Endothelial cell of umbilical vein (primary cell): ENCODE measurements at regions not wholly inside any gene's neighbourhood (a gene's known extent, or its start where the extent isn't known, plus 50 kb on each side); places are given as distances from the start of the nearest gene placed in this dataset.

Experiments
- BruUV-seq: library from RNA; stranded (reverse); fragments of 400-500 nt; replicated peaks from 2 replicates; lab custom pipeline; 2021; lab: Mats Ljungman, UMichigan
- CTCF ChIA-PET: fragments of 300-600, 350-600 bp; sonication (Branson Sonifier 250); formaldehyde crosslinking; loops from one replicate; lab custom pipeline; 2021; ENCODE audit warnings: antibody characterized with exemption, inconsistent platforms; lab: Charles Lee
- POLR2A ChIA-PET: fragments of 300-600, 350-600 bp; sonication (Branson Sonifier 250); formaldehyde crosslinking; loops from one replicate; lab custom pipeline; 2021; ENCODE audit warnings: antibody characterized with exemption, inconsistent platforms; lab: Charles Lee
- DNase-seq: peaks from one replicate; pipeline ENCODE4 v3.0.0-alpha.2; 2011; ENCODE audit warnings: low read depth, low spot score
- FAIRE-seq: peaks from 2 replicates; lab custom pipeline; 2011; peaks lifted over from hg19 to GRCh38; lab: Jason Lieb, UNC
- H2AFZ ChIP-seq: 2 replicates; pipeline ENCODE4 v1.6.0; 2012; ENCODE audit warnings: low read depth, low read length, control low read depth, inconsistent platforms
- H3K27ac ChIP-seq: 2 replicates; pipeline ENCODE4 v1.5.1; 2011; ENCODE audit warnings: low read depth, mild to moderate bottlenecking, control low read depth, low read length, moderate library complexity; ENCODE audit not compliant: insufficient read depth
- H3K27me3 ChIP-seq, 2 experiments: 2 replicates each; pipeline versions ENCODE4 v1.6.0 to v1.6.1; 2011; ENCODE audit warnings: low read length in 2 of 2, mixed read lengths in 1 of 2; ENCODE audit not compliant: control insufficient read depth in 2 of 2, insufficient read depth in 2 of 2
- H3K36me3 ChIP-seq, 2 experiments: 2 replicates in 1 of 2; 3 replicates in 1 of 2; pipeline ENCODE4 v1.5.1; 2011; ENCODE audit warnings: low read length in 2 of 2, mild to moderate bottlenecking in 1 of 2, moderate library complexity in 1 of 2; ENCODE audit not compliant: control insufficient read depth in 2 of 2, insufficient read depth in 2 of 2; ENCODE audit errors: extremely low read depth in 1 of 2
- H3K4me1 ChIP-seq: 3 replicates; pipeline ENCODE4 v1.5.1; 2011; ENCODE audit warnings: mild to moderate bottlenecking, low read length; ENCODE audit not compliant: control insufficient read depth, insufficient read depth; ENCODE audit errors: extremely low read depth
- H3K4me2 ChIP-seq: 2 replicates; pipeline ENCODE4 v1.6.1; 2011; ENCODE audit warnings: low read length, control low read depth, mixed read lengths; ENCODE audit not compliant: insufficient read depth
- H3K4me3 ChIP-seq, 3 experiments: fragments of 200-600 bp in 1 of 3; sonication (generic), shearing (Covaris generic) in 1 of 3; replicated peaks in 1 of 3; 2 replicates each; pipeline ENCODE4 v1.5.1; 2011 to 2016; ENCODE audit warnings: control low read depth in 3 of 3, low read length in 3 of 3, mild to moderate bottlenecking in 2 of 3, inconsistent platforms in 1 of 3, low read depth in 1 of 3, moderate library complexity in 1 of 3; ENCODE audit not compliant: insufficient read depth in 1 of 3
- H3K79me2 ChIP-seq: 2 replicates; pipeline ENCODE4 v1.6.0; 2012; ENCODE audit warnings: low read length, inconsistent platforms; ENCODE audit not compliant: control insufficient read depth, insufficient read depth
- H3K9ac ChIP-seq: replicated peaks from 2 replicates; pipeline ENCODE3; 2011; ENCODE audit warnings: low read length, control low read depth; ENCODE audit not compliant: insufficient read depth; ENCODE audit errors: extremely low read depth
- H3K9me1 ChIP-seq: replicated peaks from 3 replicates; pipeline ENCODE4 v1.6.0; 2011; ENCODE audit warnings: mild to moderate bottlenecking, low read length; ENCODE audit not compliant: control insufficient read depth, insufficient read depth; ENCODE audit errors: extremely low read depth
- H3K9me3 ChIP-seq: replicated peaks from 2 replicates; pipeline ENCODE4 v1.5.1; 2012; ENCODE audit warnings: low read length, inconsistent platforms; ENCODE audit not compliant: control insufficient read depth, insufficient read depth
- H4K20me1 ChIP-seq: replicated peaks from 2 replicates; pipeline ENCODE3; 2011; ENCODE audit warnings: mild to moderate bottlenecking, low read length; ENCODE audit not compliant: control insufficient read depth, insufficient read depth; ENCODE audit errors: extremely low read depth
- EZH2 ChIP-seq: IDR thresholded peaks from 2 replicates; pipeline ENCODE4 v1.6.1; 2012; ENCODE audit warnings: borderline replicate concordance, low read depth, mild to moderate bottlenecking, moderate library complexity, low read length, inconsistent platforms; ENCODE audit not compliant: severe bottlenecking
- FOS ChIP-seq: IDR thresholded peaks from 2 replicates; pipeline ENCODE4 v1.6.1; 2011; ENCODE audit warnings: mild to moderate bottlenecking, low read length, moderate library complexity, borderline replicate concordance; ENCODE audit not compliant: insufficient read depth
- GATA2 ChIP-seq: IDR thresholded peaks from 2 replicates; pipeline ENCODE4 v1.7.0; 2011; ENCODE audit warnings: low read depth, mild to moderate bottlenecking, moderate library complexity, mixed read lengths, low read length; ENCODE audit not compliant: insufficient read length, insufficient read depth
- JUN ChIP-seq: IDR thresholded peaks from 2 replicates; pipeline ENCODE4 v1.6.1; 2011; ENCODE audit warnings: borderline replicate concordance, low read depth; ENCODE audit not compliant: insufficient read length, insufficient read depth
- MYC ChIP-seq: IDR thresholded peaks from one replicate; pipeline ENCODE4 v1.6.1; 2011; ENCODE audit warnings: mild to moderate bottlenecking, low read depth, low read length
- POLR2A ChIP-seq: IDR thresholded peaks from 2 replicates; pipeline ENCODE4 v1.6.1; 2012; ENCODE audit warnings: low read depth, mild to moderate bottlenecking, control low read depth, low read length
- POLR2AphosphoS5 ChIP-seq: IDR thresholded peaks from 2 replicates; pipeline ENCODE4 v1.6.1; 2012; ENCODE audit warnings: low read depth, mild to moderate bottlenecking, control low read depth, low read length, moderate library complexity; ENCODE audit not compliant: insufficient read depth
- dilution Hi-C: fragments of 300-500 bp; cut with MboI; formaldehyde crosslinking; loops from one replicate; pipeline ENCODE4 v1.15.0; 2019; ENCODE audit warnings: low sequenced_read_pairs; ENCODE audit not compliant: extremely low pct_ligation_motif_present
- intact Hi-C: fragments of 100-400 bp; cut with micrococcal nuclease; formaldehyde crosslinking; loops from one replicate; pipeline ENCODE4 v1.10.0; 2022
- TF ChIP-seq, protein P1 (sequence below): IDR thresholded peaks from 2 replicates; pipeline ENCODE4 v1.6.1; 2011; ENCODE audit not compliant: insufficient read depth, insufficient read length
- TF ChIP-seq, protein P2 (sequence below), 2 donors: IDR thresholded peaks; 1 replicate in 1 of 2; 2 replicates in 1 of 2; pipeline ENCODE4 v1.5.1; 2011; ENCODE audit warnings: low read length in 2 of 2, mild to moderate bottlenecking in 2 of 2, moderate library complexity in 2 of 2, control low read depth in 1 of 2, inconsistent platforms in 1 of 2, low read depth in 1 of 2; ENCODE audit not compliant: insufficient read depth in 1 of 2; ENCODE audit errors: extremely low read depth in 1 of 2

DNA sequence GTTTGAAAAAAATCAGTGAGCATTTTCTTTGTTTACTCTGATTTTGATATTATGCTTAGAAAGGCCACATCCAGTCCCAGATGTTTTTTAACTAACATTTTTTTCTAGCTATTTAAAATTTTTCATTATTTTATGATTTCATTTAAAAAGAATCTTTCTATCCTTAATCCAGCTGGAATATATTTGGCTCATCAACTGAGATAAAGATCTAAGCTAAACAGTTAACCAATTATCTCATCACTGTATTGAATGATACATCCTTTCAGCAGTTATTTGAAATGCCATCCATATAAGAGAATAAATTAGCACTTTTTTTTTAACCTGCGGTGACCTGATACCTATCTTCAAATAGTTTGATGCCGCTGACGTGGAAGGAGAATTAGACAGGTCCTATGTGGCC lies 245.5 kb upstream of the COPS8 start:
- H3K4me3 ChIP-seq = no peak overlapping the region
- no peaks in the 10 kb centered on the region for H3K27me3 ChIP-seq
- H3K4me2 ChIP-seq = no peak overlapping the region
- intact Hi-C loops (no loop called here), dilution Hi-C loops (no loop called here)
- POLR2A ChIA-PET = no interaction called here
- no peaks in the 10 kb centered on the region for H3K36me3 ChIP-seq
- H3K9me1 ChIP-seq = no peaks in the 10 kb centered on the region
- H2AFZ ChIP-seq = no peak overlapping the region
- no peaks in the 10 kb centered on the region for H4K20me1 ChIP-seq
- no peaks in the 10 kb centered on the region for H3K4me1 ChIP-seq
- FAIRE-seq (no peak), DNase-seq (no peak)
- H3K9me3 ChIP-seq = no peaks in the 10 kb centered on the region
- BruUV-seq = no TSS peak
- TF ChIP-seq GATA2 (no peak), JUN (no peak), POLR2A (no peak), FOS (no peak), POLR2AphosphoS5 (no peak)
- no peak overlapping the region for H3K9ac ChIP-seq
- no peak overlapping the region for H3K27ac ChIP-seq
- no peaks in the 10 kb centered on the region for H3K79me2 ChIP-seq
- CTCF ChIA-PET = interaction anchor here (1.3 to 1.5 kb wide), 2 partner anchors 12 to 187 kb away, joined by 3 to 4 read pairs; no protein-coding TSS in a partner anchor

DNA sequence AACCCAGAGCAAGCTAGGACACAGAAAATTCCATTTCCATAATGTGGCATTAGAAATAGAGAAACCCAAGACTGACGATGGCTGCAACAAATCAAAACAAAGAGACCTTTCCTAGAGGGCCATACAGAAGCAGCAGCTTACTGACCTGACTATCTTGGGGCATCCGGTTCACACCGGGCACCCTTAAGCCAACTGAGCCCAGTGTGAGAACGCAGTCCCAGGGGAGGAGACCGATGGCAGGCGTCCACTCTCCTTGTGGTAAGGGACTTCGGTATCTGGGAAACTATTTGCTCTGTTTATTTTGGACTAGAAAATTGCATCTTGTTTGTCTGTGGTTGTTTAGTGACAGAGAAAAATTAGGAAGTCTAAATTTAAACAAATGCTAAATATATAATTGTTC lies 244.8 kb upstream of the COPS8 start:
- FAIRE-seq = no peak
- ChIA-PET POLR2A (no interaction called here), CTCF (interaction anchor here (1.3 kb wide), 1 partner anchor 13 kb away, joined by 4 read pairs; no protein-coding TSS in a partner anchor)
- dilution Hi-C loops (no loop called here), intact Hi-C loops (no loop called here)
- Histone ChIP-seq H3K9me3 (no peaks in the 10 kb centered on the region), H3K4me2 (no peak overlapping the region), H3K27me3 (no peaks in the 10 kb centered on the region), H3K9ac (no peak overlapping the region), H3K9me1 (no peaks in the 10 kb centered on the region), H3K4me1 (no peaks in the 10 kb centered on the region), H3K79me2 (no peaks in the 10 kb centered on the region), H3K36me3 (no peaks in the 10 kb centered on the region), H2AFZ (no peak overlapping the region), H3K27ac (no peak overlapping the region), H4K20me1 (no peaks in the 10 kb centered on the region), H3K4me3 (no peak overlapping the region)
- no peak for TF ChIP-seq JUN
- TF ChIP-seq POLR2AphosphoS5 = no peak
- TF ChIP-seq GATA2 = no peak
- TF ChIP-seq EZH2 = no peak
- no peak for TF ChIP-seq FOS
- TF ChIP-seq, protein P1, sequence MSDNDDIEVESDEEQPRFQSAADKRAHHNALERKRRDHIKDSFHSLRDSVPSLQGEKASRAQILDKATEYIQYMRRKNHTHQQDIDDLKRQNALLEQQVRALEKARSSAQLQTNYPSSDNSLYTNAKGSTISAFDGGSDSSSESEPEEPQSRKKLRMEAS = no peak
- TF ChIP-seq, protein P2, sequence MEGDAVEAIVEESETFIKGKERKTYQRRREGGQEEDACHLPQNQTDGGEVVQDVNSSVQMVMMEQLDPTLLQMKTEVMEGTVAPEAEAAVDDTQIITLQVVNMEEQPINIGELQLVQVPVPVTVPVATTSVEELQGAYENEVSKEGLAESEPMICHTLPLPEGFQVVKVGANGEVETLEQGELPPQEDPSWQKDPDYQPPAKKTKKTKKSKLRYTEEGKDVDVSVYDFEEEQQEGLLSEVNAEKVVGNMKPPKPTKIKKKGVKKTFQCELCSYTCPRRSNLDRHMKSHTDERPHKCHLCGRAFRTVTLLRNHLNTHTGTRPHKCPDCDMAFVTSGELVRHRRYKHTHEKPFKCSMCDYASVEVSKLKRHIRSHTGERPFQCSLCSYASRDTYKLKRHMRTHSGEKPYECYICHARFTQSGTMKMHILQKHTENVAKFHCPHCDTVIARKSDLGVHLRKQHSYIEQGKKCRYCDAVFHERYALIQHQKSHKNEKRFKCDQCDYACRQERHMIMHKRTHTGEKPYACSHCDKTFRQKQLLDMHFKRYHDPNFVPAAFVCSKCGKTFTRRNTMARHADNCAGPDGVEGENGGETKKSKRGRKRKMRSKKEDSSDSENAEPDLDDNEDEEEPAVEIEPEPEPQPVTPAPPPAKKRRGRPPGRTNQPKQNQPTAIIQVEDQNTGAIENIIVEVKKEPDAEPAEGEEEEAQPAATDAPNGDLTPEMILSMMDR (IDR thresholded peaks at IDR 0.05; ENCODE audit: extremely low read depth in 1 of 2, insufficient read depth in 1 of 2, low read depth in 1 of 2, low read length in 2 of 2) = no peak
- TF ChIP-seq MYC = no peak
- TF ChIP-seq POLR2A = no peak
- no TSS peak for BruUV-seq
- no peak for DNase-seq
